ENCODE measurements at regions not wholly inside any gene's neighbourhood (a gene's known extent, or its start where the extent isn't known, plus 50 kb on each side); places are given as distances from the start of the nearest gene placed in this dataset.

DNA sequence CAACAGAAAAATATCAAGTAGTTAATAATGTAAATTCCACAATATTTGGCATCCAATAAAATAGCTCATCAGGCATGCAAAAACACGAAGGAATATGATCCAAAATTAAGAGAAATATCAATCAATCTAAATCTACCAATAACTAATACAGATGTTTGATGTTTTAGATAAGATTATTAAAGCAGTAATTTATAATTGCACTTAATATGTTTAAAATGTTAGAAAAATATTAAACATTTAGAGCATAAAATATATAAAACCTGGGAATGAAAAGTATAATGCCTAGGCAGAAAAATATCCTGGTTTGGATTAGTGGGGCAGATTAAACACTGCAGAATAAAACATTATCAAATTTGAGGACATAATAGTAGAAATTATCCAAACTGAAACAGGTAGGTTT, 879.9 kb downstream of the FAM181B start:
- TF ChIP-seq TCF4 (CRISPR knock-in tag; IDR thresholded peaks at IDR 0.05; ENCODE audit: borderline replicate concordance) (no peak), PPARA (CRISPR knock-in tag; IDR thresholded peaks at IDR 0.05; ENCODE audit: borderline replicate concordance) (no peak), ZC3H10 (CRISPR knock-in tag; IDR thresholded peaks at IDR 0.05) (no peak)

Measured in SK-N-SH treated with all-trans-retinoic acid at 6 μM for 48 hours (cell line).